ENCODE measurements at regions not wholly inside any gene's neighbourhood (a gene's known extent, or its start where the extent isn't known, plus 50 kb on each side); places are given as distances from the start of the nearest gene placed in this dataset.

DNA sequence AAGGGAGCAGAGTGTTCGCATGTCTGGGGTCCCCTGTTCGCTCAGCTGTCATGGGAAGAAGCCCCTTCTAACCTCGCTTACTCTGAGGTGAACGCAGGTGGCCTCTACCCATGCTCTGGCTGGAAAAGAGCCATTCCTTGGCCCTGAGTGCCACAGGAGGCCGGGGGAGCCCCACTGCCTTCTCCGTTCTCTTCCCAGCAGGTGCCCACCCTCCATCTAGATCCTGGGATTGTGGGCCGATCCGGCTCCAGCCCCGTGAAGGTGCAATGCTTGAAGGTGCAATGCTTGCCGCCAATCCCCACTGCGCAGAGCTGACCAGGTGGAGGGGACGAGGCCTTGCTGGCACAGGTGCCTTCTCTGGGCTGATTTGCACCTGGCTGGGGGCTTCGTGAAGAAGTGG, 95.4 kb downstream of the MRPL36 start:
- Histone ChIP-seq H3K27me3 (no peaks in the 10 kb centered on the region), H3K4me1 (no peaks in the 10 kb centered on the region), H3K4me3 (no peak overlapping the region), H3K9me3 (no peaks in the 10 kb centered on the region), H3K27ac (no peak overlapping the region), H3K36me3 (no peaks in the 10 kb centered on the region)
- intact Hi-C loops (cut with DNase I) = no loop called here
- TF ChIP-seq, protein P1, sequence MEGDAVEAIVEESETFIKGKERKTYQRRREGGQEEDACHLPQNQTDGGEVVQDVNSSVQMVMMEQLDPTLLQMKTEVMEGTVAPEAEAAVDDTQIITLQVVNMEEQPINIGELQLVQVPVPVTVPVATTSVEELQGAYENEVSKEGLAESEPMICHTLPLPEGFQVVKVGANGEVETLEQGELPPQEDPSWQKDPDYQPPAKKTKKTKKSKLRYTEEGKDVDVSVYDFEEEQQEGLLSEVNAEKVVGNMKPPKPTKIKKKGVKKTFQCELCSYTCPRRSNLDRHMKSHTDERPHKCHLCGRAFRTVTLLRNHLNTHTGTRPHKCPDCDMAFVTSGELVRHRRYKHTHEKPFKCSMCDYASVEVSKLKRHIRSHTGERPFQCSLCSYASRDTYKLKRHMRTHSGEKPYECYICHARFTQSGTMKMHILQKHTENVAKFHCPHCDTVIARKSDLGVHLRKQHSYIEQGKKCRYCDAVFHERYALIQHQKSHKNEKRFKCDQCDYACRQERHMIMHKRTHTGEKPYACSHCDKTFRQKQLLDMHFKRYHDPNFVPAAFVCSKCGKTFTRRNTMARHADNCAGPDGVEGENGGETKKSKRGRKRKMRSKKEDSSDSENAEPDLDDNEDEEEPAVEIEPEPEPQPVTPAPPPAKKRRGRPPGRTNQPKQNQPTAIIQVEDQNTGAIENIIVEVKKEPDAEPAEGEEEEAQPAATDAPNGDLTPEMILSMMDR (IDR thresholded peaks at IDR 0.05) = no peak
- FAIRE-seq = no peak
- DNase-seq = no peak
- ATAC-seq = no peak
- WGBS, 2 donors = 88 to 92% methylated on average over 13 of the region's 13 CpGs

DNA sequence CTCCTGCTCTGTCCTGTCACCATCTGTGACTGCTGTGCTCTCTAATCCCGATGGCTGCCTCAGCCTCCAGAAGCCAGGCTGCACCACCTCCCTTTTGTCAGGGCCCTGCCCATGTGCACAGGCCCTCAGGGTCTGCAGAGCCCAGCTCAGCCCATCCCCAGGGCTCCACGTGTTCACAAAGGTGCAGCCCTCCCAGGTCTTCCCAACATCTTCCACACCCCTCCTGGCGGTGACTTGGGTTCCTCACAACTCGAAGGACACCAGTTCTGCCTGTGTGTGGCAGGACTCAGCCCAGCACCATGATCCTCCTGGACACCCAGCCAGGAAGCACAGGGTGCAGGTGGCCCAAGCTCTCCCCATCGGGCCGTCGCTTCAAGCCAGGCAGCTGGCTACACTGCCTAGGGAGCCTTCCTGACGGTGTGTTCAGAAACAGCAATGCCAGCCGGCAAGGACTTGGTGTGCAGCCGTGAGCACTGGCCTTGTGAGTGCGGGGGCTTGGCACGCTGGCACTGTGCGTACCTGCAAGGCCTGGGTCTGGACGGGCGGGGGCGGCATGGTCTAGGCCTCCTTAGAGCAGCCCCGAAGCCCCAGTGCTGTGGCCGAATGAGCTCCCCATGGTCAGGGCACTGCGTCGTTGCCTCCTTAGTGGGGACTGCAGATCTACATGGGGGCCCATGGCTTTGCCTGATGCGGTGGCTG, 96.1 kb downstream of the MRPL36 start:
- FAIRE-seq (no peak), ATAC-seq (no peak), DNase-seq (no peak)
- Histone ChIP-seq H3K27ac (no peak overlapping the region), H3K4me3 (no peak overlapping the region), H3K36me3 (no peaks in the 10 kb centered on the region), H3K27me3 (no peaks in the 10 kb centered on the region), H3K9me3 (no peaks in the 10 kb centered on the region), H3K4me1 (no peaks in the 10 kb centered on the region)
- TF ChIP-seq, protein P1 (IDR thresholded peaks at IDR 0.05) = no peak
- intact Hi-C loops (cut with DNase I) = no loop called here
- 91 to 92% methylated on average over 21 of the region's 21 CpGs for WGBS, 2 donors

DNA sequence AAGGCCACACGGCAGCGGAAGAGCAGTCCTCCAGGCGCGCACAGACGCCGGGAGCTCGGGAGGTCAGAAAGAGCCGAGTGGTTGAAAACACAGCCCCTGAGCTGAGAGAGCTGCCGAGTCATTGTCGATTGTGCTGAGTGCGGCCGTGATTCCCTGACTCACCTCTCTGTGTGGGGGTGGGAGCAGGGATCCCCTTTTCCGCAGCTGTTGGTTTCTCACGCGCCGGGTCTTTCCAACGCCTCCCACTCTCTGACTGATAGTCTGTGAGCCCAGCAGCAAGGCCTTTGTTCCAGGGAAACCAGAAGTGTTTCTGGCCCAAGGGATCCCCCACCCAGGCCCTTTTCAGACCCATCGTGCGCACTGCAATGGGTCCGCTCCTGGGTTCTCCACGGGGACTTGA, 97.3 kb downstream of the MRPL36 start:
- Histone ChIP-seq H3K9me3 (no peaks in the 10 kb centered on the region), H3K4me3 (peak overlapping the region in 1 of 4 donors; percentile 8), H3K27me3 (no peaks in the 10 kb centered on the region), H3K4me1 (no peaks in the 10 kb centered on the region), H3K36me3 (no peaks in the 10 kb centered on the region), H3K27ac (no peak overlapping the region)
- WGBS, 2 donors = 22 to 23% methylated on average over 21 of the region's 21 CpGs
- TF ChIP-seq, protein P1 (IDR thresholded peaks at IDR 0.05) = no peak
- DNase-seq (peak in 4 of 6 donors; percentile 59 to 75 (median 68)), FAIRE-seq (no peak), ATAC-seq (peak; percentile 73 to 97 (median 76))
- intact Hi-C loops (cut with DNase I) = no loop called here

DNA sequence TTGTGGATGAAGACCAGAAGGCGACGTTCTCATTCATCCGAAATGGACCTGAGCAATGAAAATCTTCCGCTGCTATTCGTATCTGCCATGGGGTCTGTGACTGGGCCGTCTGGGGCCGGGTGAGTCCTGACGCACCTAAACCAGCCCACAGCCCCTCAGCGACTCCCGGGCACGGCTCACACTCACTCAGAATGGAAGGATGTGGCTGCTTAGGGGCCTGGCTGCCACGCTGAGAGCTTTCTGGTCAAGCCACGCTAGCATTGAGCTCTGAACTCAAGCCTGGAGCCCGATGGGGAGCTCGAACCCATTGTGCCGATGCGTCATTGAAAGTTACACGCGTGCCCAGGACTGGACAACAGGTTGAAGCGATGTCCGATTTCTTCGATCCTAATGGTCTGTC, 97.8 kb downstream of the MRPL36 start:
- intact Hi-C loops (cut with DNase I) = no loop called here
- Histone ChIP-seq H3K27me3 (no peaks in the 10 kb centered on the region), H3K9me3 (no peaks in the 10 kb centered on the region), H3K4me1 (no peaks in the 10 kb centered on the region), H3K4me3 (peak overlapping the region in 1 of 4 donors; percentile 8), H3K27ac (no peak overlapping the region), H3K36me3 (no peaks in the 10 kb centered on the region)
- DNase-seq (no peak), FAIRE-seq (no peak), ATAC-seq (no peak)
- 45 to 51% methylated on average over 22 of the region's 22 CpGs for WGBS, 2 donors
- TF ChIP-seq, protein P1 (IDR thresholded peaks at IDR 0.05) = no peak

DNA sequence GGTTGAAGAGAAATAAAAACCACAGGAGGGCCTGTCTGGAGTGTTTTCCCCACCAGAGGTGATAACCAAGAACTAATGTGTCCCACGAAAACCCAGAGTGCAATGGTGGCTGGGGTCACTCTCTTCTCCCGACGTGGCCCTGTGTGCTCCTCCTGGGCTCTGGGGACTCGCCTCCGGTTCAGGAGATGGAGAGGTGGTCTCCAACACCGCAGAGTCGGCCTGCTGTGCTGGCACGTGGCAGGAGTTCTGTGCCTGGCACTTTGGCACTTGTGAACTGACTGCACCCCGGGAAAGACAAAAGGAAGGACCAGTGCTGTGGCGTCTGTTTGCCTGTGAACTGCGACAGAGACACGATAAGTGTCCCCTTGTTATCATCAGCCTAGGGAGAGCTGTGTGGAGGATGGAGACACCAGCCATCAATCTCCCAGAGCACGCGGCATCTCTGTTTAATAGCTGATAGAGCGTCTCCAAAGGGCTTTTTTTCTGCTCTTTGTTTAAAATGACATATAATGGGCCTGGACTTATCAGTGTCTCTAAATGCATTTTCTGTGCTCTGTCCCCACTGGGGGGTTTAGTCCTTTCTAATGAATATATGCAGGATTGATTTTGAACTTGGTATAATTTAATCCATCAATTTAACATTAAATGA, 98.3 kb downstream of the MRPL36 start:
- no peak for DNase-seq
- no peak for ATAC-seq
- Histone ChIP-seq H3K36me3 (no peaks in the 10 kb centered on the region), H3K27me3 (no peaks in the 10 kb centered on the region), H3K4me1 (no peaks in the 10 kb centered on the region), H3K27ac (no peak overlapping the region), H3K4me3 (no peak overlapping the region), H3K9me3 (no peaks in the 10 kb centered on the region)
- WGBS, 2 donors = 83 to 91% methylated on average over 15 of the region's 15 CpGs
- intact Hi-C loops (cut with DNase I) = no loop called here
- FAIRE-seq = no peak
- TF ChIP-seq, protein P1 (IDR thresholded peaks at IDR 0.05) = no peak
